Nephron (organoid): ENCODE measurements at regions not wholly inside any gene's neighbourhood (a gene's known extent, or its start where the extent isn't known, plus 50 kb on each side); places are given as distances from the start of the nearest gene placed in this dataset.
A peak's percentile ranks its signal among the peaks of the same experiment; 100 is the strongest.
"Not testable (repeated sequence)": the region's sequence is repeated elsewhere in the genome, so short reads cannot be mapped to it uniquely, and the experiment has no call there.

Experiments used
- H3K27ac Mint-ChIP-seq, 3 experiments: 2 replicates each; pipeline ENCODE4 v1.8.0; 2020; ENCODE audit warnings: mixed read lengths in 3 of 3, mild to moderate bottlenecking in 2 of 3, moderate library complexity in 1 of 3
- H3K27me3 Mint-ChIP-seq: 2 replicates; pipeline ENCODE4 v1.8.0; 2021; ENCODE audit warnings: low read depth, mild to moderate bottlenecking, moderate library complexity, mixed read lengths
- H3K36me3 Mint-ChIP-seq: 2 replicates; pipeline ENCODE4 v1.8.0; 2020; ENCODE audit warnings: low read depth, mixed read lengths
- H3K4me1 Mint-ChIP-seq: 2 replicates; pipeline ENCODE4 v1.8.0; 2020; ENCODE audit warnings: mixed read lengths
- H3K4me3 Mint-ChIP-seq, 3 experiments: 2 replicates each; pipeline ENCODE4 v1.8.0; 2020; ENCODE audit warnings: mild to moderate bottlenecking in 3 of 3, mixed read lengths in 3 of 3, moderate library complexity in 2 of 3
- H3K9me3 Mint-ChIP-seq: 2 replicates; pipeline ENCODE4 v1.8.0; 2020; ENCODE audit warnings: mixed read lengths
- CTCF ChIP-seq, 3 experiments: fragments of 200-600 bp; sonication (generic); IDR thresholded peaks; one replicate each; pipeline ENCODE4 v1.5.0; 2021; ENCODE audit warnings: antibody characterized with exemption in 3 of 3; ENCODE audit not compliant: unreplicated experiment in 3 of 3

DNA sequence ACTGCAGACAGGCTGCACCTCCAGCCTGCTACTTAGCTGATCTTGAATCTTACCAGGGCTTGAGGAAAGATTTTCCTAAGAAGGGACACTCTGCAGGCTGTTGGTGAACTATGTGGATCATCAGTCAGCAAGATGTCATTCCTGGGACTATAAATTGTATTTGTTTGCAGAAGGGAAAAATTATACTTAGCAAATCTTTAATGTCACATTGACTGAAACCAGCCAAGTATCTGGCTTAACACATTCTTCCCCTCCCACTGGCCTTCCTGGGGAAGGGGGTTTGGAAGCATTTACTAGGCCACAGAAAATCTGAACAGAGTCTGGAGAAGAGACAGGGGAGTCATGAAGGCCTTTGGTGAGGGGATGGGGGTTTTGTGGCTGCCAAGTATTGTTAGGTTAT lies 156.7 kb upstream of the EOLA2 start:
- Mint-ChIP-seq H3K4me1 (no peaks in the 10 kb centered on the region), H3K4me3 (no peak overlapping the region), H3K27me3 (peaks cover 4% of the 10 kb centered on the region), H3K36me3 (no peaks in the 10 kb centered on the region), H3K27ac (peak overlapping the region in 1 of 3 experiments; percentile 49), H3K9me3 (peaks cover 12% of the 10 kb centered on the region)
- TF ChIP-seq CTCF (IDR thresholded peaks at IDR 0.05; ENCODE audit: unreplicated experiment in 3 of 3) = no peak

DNA sequence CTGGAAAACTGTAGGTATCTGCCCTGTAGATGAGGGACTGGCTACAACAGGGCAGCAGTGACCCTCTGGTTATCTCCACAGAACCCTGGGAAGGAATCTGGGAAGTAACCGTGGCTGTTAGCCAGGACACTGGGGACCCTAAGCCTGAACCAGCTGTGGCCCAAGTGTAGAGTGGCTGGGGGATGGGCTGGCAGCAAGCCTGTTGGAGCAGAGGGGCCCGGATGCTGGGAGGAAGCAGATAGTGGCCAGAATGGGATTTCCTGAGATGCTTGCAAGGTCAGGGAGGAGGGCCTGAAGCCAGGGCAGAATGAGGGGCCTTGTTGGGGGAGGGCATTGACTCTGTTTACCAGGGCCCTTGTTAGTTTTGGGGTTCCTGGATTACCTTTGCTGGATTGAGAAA lies 161.0 kb upstream of the EOLA2 start:
- Mint-ChIP-seq H3K27ac (no peak overlapping the region), H3K9me3 (peaks cover 20% of the 10 kb centered on the region), H3K27me3 (peaks cover 4% of the 10 kb centered on the region), H3K36me3 (no peaks in the 10 kb centered on the region), H3K4me1 (no peaks in the 10 kb centered on the region), H3K4me3 (no peak overlapping the region)
- TF ChIP-seq CTCF (IDR thresholded peaks at IDR 0.05; ENCODE audit: unreplicated experiment in 3 of 3) = no peak

DNA sequence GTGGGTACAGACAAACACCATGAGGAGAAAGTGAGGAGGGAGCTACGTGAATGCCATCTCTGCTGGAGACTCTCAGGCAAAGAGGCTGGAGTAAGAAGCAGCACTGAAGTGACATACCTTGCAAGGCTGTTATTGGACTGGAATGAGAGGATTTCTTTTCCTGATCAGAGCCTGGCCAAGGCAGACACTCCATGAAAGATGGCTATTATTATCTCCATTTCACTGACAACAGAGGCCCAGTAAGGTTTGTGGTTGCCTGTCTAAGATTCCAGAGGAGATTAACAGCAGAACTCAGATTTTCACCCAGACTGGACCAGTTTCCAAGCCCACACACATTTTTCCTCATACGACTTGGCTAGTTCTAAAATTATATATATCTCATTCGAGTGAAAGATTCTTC lies 162.0 kb upstream of the EOLA2 start:
- Mint-ChIP-seq H3K36me3 (no peaks in the 10 kb centered on the region), H3K27ac (no peak overlapping the region), H3K4me1 (no peaks in the 10 kb centered on the region), H3K4me3 (no peak overlapping the region), H3K9me3 (peaks cover 20% of the 10 kb centered on the region), H3K27me3 (peaks cover 4% of the 10 kb centered on the region)
- no peak for TF ChIP-seq CTCF (IDR thresholded peaks at IDR 0.05; ENCODE audit: unreplicated experiment in 3 of 3)

DNA sequence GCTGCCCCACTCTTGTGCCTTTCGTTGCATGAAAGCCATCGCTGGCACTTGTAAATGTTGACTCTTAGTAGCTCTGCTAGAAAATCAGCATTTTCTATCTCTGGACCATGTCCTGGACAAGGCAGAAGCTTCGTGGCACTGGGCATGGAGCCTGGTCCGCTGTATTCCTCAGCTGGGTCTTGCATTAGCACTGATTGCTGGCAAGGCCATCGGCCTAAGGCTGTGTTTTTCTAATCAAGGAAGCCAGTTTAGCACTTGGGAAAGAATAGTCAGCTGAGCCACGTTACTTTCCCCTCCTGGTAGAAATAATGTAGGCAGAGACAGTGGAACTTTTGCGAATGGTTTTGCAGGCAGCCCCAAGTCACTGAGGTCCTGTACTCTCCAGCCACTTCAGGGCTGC lies 180.2 kb upstream of the EOLA2 start:
- Mint-ChIP-seq H3K27ac (no peak overlapping the region), H3K4me1 (no peaks in the 10 kb centered on the region), H3K9me3 (peaks cover 13% of the 10 kb centered on the region), H3K36me3 (no peaks in the 10 kb centered on the region), H3K27me3 (no peaks in the 10 kb centered on the region), H3K4me3 (no peak overlapping the region)
- no peak for TF ChIP-seq CTCF (IDR thresholded peaks at IDR 0.05; ENCODE audit: unreplicated experiment in 3 of 3)

GRCh38 chrX:150119323-150119722 lies 181.0 kb upstream of the EOLA2 start:
- Mint-ChIP-seq H3K36me3 (no peaks in the 10 kb centered on the region), H3K4me3 (no peak overlapping the region), H3K9me3 (peaks cover 17% of the 10 kb centered on the region), H3K27me3 (no peaks in the 10 kb centered on the region), H3K4me1 (no peaks in the 10 kb centered on the region), H3K27ac (no peak overlapping the region)
- no peak for TF ChIP-seq CTCF (IDR thresholded peaks at IDR 0.05; ENCODE audit: unreplicated experiment in 3 of 3)

- H3K36me3 Mint-ChIP-seq, H3K27ac Mint-ChIP-seq, H3K27me3 Mint-ChIP-seq, H3K4me3 Mint-ChIP-seq, H3K4me1 Mint-ChIP-seq: not testable (repeated sequence)
- peaks cover 20% of the 10 kb centered on the region for H3K9me3 Mint-ChIP-seq
These were observed 186.8 kb upstream of the EOLA2 start for GRCh38 chrX:150125045-150125444.
